ENCODE measurements at regions not wholly inside any gene's neighbourhood (a gene's known extent, or its start where the extent isn't known, plus 50 kb on each side); places are given as distances from the start of the nearest gene placed in this dataset.

- H3K9me3 ChIP-seq (ENCODE audit: severe bottlenecking) = no peaks in the 10 kb centered on the region
- no peaks in the 10 kb centered on the region for H3K36me3 ChIP-seq
- no peak overlapping the region for H3K4me3 ChIP-seq (ENCODE audit: low read depth, low read length)
- no peak for TF ChIP-seq CTCF (IDR thresholded peaks at IDR 0.05; ENCODE audit: low read depth, low read length)
- no peaks in the 10 kb centered on the region for H3K27me3 ChIP-seq (ENCODE audit: insufficient read depth, low read depth, severe bottlenecking)
- no peak overlapping the region for H3K27ac ChIP-seq
- DNase-seq = no peak
Observed at GRCh38 chr4:62549601-62550000, 1349.5 kb downstream of the ADGRL3 start.

GRCh38 chr4:62548765-62549164, 1348.6 kb downstream of the ADGRL3 start:
- H3K27ac ChIP-seq = no peak overlapping the region

GRCh38 chr4:62548108-62548524, 1348.0 kb downstream of the ADGRL3 start:
- Histone ChIP-seq H3K27me3 (ENCODE audit: insufficient read depth, low read depth, severe bottlenecking) (no peaks in the 10 kb centered on the region), H3K4me3 (ENCODE audit: low read depth, low read length) (no peak overlapping the region), H3K27ac (no peak overlapping the region), H3K36me3 (no peaks in the 10 kb centered on the region), H3K9me3 (ENCODE audit: severe bottlenecking) (no peaks in the 10 kb centered on the region)
- TF ChIP-seq CTCF (IDR thresholded peaks at IDR 0.05; ENCODE audit: low read depth, low read length) = no peak
- no peak for DNase-seq

More at GRCh38 chr4:62548765-62549164, 1348.6 kb downstream of the ADGRL3 start:
- Histone ChIP-seq H3K27me3 (ENCODE audit: insufficient read depth, low read depth, severe bottlenecking) (no peaks in the 10 kb centered on the region), H3K4me3 (ENCODE audit: low read depth, low read length) (no peak overlapping the region), H3K36me3 (no peaks in the 10 kb centered on the region), H3K9me3 (ENCODE audit: severe bottlenecking) (no peaks in the 10 kb centered on the region)
- no peak for TF ChIP-seq CTCF (IDR thresholded peaks at IDR 0.05; ENCODE audit: low read depth, low read length)
- no peak for DNase-seq

- H3K9me3 ChIP-seq (ENCODE audit: severe bottlenecking) = no peaks in the 10 kb centered on the region
- TF ChIP-seq CTCF (IDR thresholded peaks at IDR 0.05; ENCODE audit: low read depth, low read length) = no peak
- H3K4me3 ChIP-seq (ENCODE audit: low read depth, low read length) = no peak overlapping the region
- H3K27ac ChIP-seq = no peak overlapping the region
- DNase-seq = no peak
- no peaks in the 10 kb centered on the region for H3K27me3 ChIP-seq (ENCODE audit: insufficient read depth, low read depth, severe bottlenecking)
- no peaks in the 10 kb centered on the region for H3K36me3 ChIP-seq
Observed at GRCh38 chr4:62544428-62544827, 1344.3 kb downstream of the ADGRL3 start.

GRCh38 chr4:62543002-62543401, 1342.9 kb downstream of the ADGRL3 start:
- TF ChIP-seq CTCF (IDR thresholded peaks at IDR 0.05; ENCODE audit: low read depth, low read length) = no peak
- Histone ChIP-seq H3K27ac (no peak overlapping the region), H3K4me3 (ENCODE audit: low read depth, low read length) (no peak overlapping the region), H3K27me3 (ENCODE audit: insufficient read depth, low read depth, severe bottlenecking) (no peaks in the 10 kb centered on the region), H3K9me3 (ENCODE audit: severe bottlenecking) (no peaks in the 10 kb centered on the region), H3K36me3 (no peaks in the 10 kb centered on the region)
- no peak for DNase-seq

GRCh38 chr4:62533573-62533972, 1333.4 kb downstream of the ADGRL3 start:
- no peak for DNase-seq
- no peak for TF ChIP-seq CTCF (IDR thresholded peaks at IDR 0.05; ENCODE audit: low read depth, low read length)
- no peak overlapping the region for H3K27ac ChIP-seq

More at GRCh38 chr4:62533573-62533972, 1333.4 kb downstream of the ADGRL3 start:
- Histone ChIP-seq H3K9me3 (ENCODE audit: severe bottlenecking) (no peaks in the 10 kb centered on the region), H3K4me3 (ENCODE audit: low read depth, low read length) (no peak overlapping the region), H3K27me3 (ENCODE audit: insufficient read depth, low read depth, severe bottlenecking) (no peaks in the 10 kb centered on the region), H3K36me3 (no peaks in the 10 kb centered on the region)
